HEK293 (cell line): ENCODE measurements at regions not wholly inside any gene's neighbourhood (a gene's known extent, or its start where the extent isn't known, plus 50 kb on each side); places are given as distances from the start of the nearest gene placed in this dataset.
A peak's percentile ranks its signal among the peaks of the same experiment; 100 is the strongest.

Source experiments
- CTCF ChIA-PET: fragments of 350-600 bp; formaldehyde crosslinking; extraction: SDS; loops from one replicate; lab custom pipeline; 2021; ENCODE audit warnings: antibody characterized with exemption; lab: Yijun Ruan, JAX
- POLR2A ChIA-PET: fragments of 300-600 bp; formaldehyde crosslinking; extraction: SDS; loops from one replicate; lab custom pipeline; 2020; ENCODE audit warnings: antibody characterized with exemption, inconsistent platforms; lab: Yijun Ruan, JAX
- H3K27ac ChIP-seq: fragments of 200-500 bp; sonication (Bioruptor generic); 2 replicates; pipeline ENCODE4 v1.5.1; 2014; ENCODE audit warnings: low read depth, low read length, control low read depth, inconsistent platforms; ENCODE audit errors: extremely low read depth
- H3K36me3 ChIP-seq, 2 experiments: fragments of 200-500 bp in 1 of 2; sonication (Bioruptor generic) in 1 of 2; 1 replicate in 1 of 2; 2 replicates in 1 of 2; pipeline ENCODE4 v1.5.1; 2014 to 2017; ENCODE audit warnings: inconsistent platforms in 2 of 2, low read length in 2 of 2; ENCODE audit not compliant: control insufficient read depth in 2 of 2, insufficient read depth in 1 of 2
- H3K4me1 ChIP-seq: fragments of 200-500 bp; sonication (Bioruptor generic); 2 replicates; pipeline ENCODE4 v1.5.1; 2014; ENCODE audit warnings: mild to moderate bottlenecking, low read length, inconsistent platforms; ENCODE audit not compliant: control insufficient read depth, insufficient read depth
- H3K4me3 ChIP-seq: 2 replicates; pipeline ENCODE4 v1.5.1; 2011; ENCODE audit warnings: low read depth, mild to moderate bottlenecking, control low read depth, low read length, moderate library complexity
- H3K9me3 ChIP-seq: fragments of 200-500 bp; sonication (Bioruptor generic); 2 replicates; pipeline ENCODE4 v1.5.1; 2014; ENCODE audit warnings: low read depth, low read length, inconsistent platforms; ENCODE audit not compliant: control insufficient read depth, insufficient read depth
- CTCF ChIP-seq: fragments of 450-650 bp; formaldehyde crosslinking; IDR thresholded peaks from 2 replicates; pipeline ENCODE4 v1.5.1; 2016; ENCODE audit warnings: missing biosample characterization, missing genetic modification characterization
- GLIS1 ChIP-seq: fragments of 450-650 bp; formaldehyde crosslinking; IDR thresholded peaks from 2 replicates; pipeline ENCODE4 v1.5.1; 2016; ENCODE audit warnings: missing biosample characterization, missing genetic modification characterization
- GLIS2 ChIP-seq: fragments of 450-650 bp; formaldehyde crosslinking; IDR thresholded peaks from 2 replicates; pipeline ENCODE4 v1.5.1; 2016; ENCODE audit warnings: missing biosample characterization, missing genetic modification characterization
- KLF1 ChIP-seq: fragments of 450-650 bp; formaldehyde crosslinking; IDR thresholded peaks from 2 replicates; pipeline ENCODE4 v1.5.1; 2016; ENCODE audit warnings: missing biosample characterization, missing genetic modification characterization
- MZF1 ChIP-seq: fragments of 450-650 bp; formaldehyde crosslinking; IDR thresholded peaks from 2 replicates; pipeline ENCODE4 v1.5.1; 2017; ENCODE audit warnings: missing biosample characterization, missing genetic modification characterization, borderline replicate concordance
- SCRT1 ChIP-seq: fragments of 450-650 bp; formaldehyde crosslinking; IDR thresholded peaks from 2 replicates; pipeline ENCODE4 v1.5.1; 2016; ENCODE audit warnings: missing biosample characterization, missing genetic modification characterization, borderline replicate concordance
- WT1 ChIP-seq: fragments of 450-650 bp; formaldehyde crosslinking; IDR thresholded peaks from 2 replicates; pipeline ENCODE4 v1.5.1; 2016; ENCODE audit warnings: missing biosample characterization, missing genetic modification characterization
- YY1 ChIP-seq: fragments of 450-650 bp; formaldehyde crosslinking; IDR thresholded peaks from 2 replicates; pipeline ENCODE4 v1.5.1; 2018; ENCODE audit warnings: missing biosample characterization, missing genetic modification characterization
- ZNF132 ChIP-seq: fragments of 450-650 bp; formaldehyde crosslinking; IDR thresholded peaks from 2 replicates; pipeline ENCODE4 v1.5.1; 2017; ENCODE audit warnings: missing biosample characterization, missing genetic modification characterization, borderline replicate concordance
- ZNF140 ChIP-seq: fragments of 450-650 bp; formaldehyde crosslinking; IDR thresholded peaks from 2 replicates; pipeline ENCODE4 v1.5.1; 2016; ENCODE audit warnings: missing biosample characterization, missing genetic modification characterization
- ZNF354C ChIP-seq: fragments of 450-650 bp; formaldehyde crosslinking; IDR thresholded peaks from 2 replicates; pipeline ENCODE4 v1.5.1; 2016; ENCODE audit warnings: missing biosample characterization, missing genetic modification characterization, low read depth, borderline replicate concordance
- ZNF433 ChIP-seq: fragments of 450-650 bp; formaldehyde crosslinking; IDR thresholded peaks from 2 replicates; pipeline ENCODE4 v1.5.1; 2016; ENCODE audit warnings: missing biosample characterization, missing genetic modification characterization, low read depth
- ZNF473 ChIP-seq: fragments of 450-650 bp; formaldehyde crosslinking; IDR thresholded peaks from 2 replicates; pipeline ENCODE4 v1.5.1; 2017; ENCODE audit warnings: missing biosample characterization, missing genetic modification characterization
- ZNF544 ChIP-seq: fragments of 450-650 bp; formaldehyde crosslinking; IDR thresholded peaks from 2 replicates; pipeline ENCODE4 v1.5.0; 2017; ENCODE audit warnings: missing biosample characterization, missing genetic modification characterization
- ZNF561 ChIP-seq: fragments of 450-650 bp; IDR thresholded peaks from 2 replicates; pipeline ENCODE4 v1.5.1; 2018; ENCODE audit warnings: missing biosample characterization, missing genetic modification characterization, borderline replicate concordance
- ZNF596 ChIP-seq: fragments of 450-650 bp; IDR thresholded peaks from 2 replicates; pipeline ENCODE4 v1.5.0; 2018; ENCODE audit warnings: missing biosample characterization, mild to moderate bottlenecking, missing genetic modification characterization, moderate library complexity
- ZNF777 ChIP-seq: fragments of 450-650 bp; formaldehyde crosslinking; IDR thresholded peaks from 2 replicates; pipeline ENCODE4 v1.5.1; 2017; ENCODE audit warnings: missing biosample characterization, missing genetic modification characterization, borderline replicate concordance
- ZSCAN16 ChIP-seq: fragments of 450-650 bp; formaldehyde crosslinking; IDR thresholded peaks from 2 replicates; pipeline ENCODE4 v1.5.1; 2016; ENCODE audit warnings: missing biosample characterization, missing genetic modification characterization

GRCh38 chr12:14279845-14280244 is 85.6 kb upstream of the ATF7IP start:
- Histone ChIP-seq H3K36me3 (no peaks in the 10 kb centered on the region), H3K27ac (no peak overlapping the region), H3K4me3 (no peak overlapping the region), H3K9me3 (no peaks in the 10 kb centered on the region), H3K4me1 (no peaks in the 10 kb centered on the region)
- TF ChIP-seq ZNF132 (tag by site-specific recombination) (no peak), ZNF354C (tag by site-specific recombination) (no peak), ZNF140 (tag by site-specific recombination) (no peak), SCRT1 (tag by site-specific recombination) (no peak), KLF1 (no peak)
- CTCF ChIA-PET = no interaction called here
- POLR2A ChIA-PET = no interaction called here

- Histone ChIP-seq H3K9me3 (no peaks in the 10 kb centered on the region), H3K27ac (no peak overlapping the region), H3K36me3 (no peaks in the 10 kb centered on the region), H3K4me3 (no peak overlapping the region), H3K4me1 (no peaks in the 10 kb centered on the region)
- POLR2A ChIA-PET = no interaction called here
- CTCF ChIA-PET = no interaction called here
- no peak for TF ChIP-seq CTCF
Observed at GRCh38 chr12:14280921-14281320, 84.6 kb upstream of the ATF7IP start.

GRCh38 chr12:14281539-14281938 is 83.9 kb upstream of the ATF7IP start:
- Histone ChIP-seq H3K36me3 (no peaks in the 10 kb centered on the region), H3K27ac (no peak overlapping the region), H3K9me3 (no peaks in the 10 kb centered on the region), H3K4me1 (no peaks in the 10 kb centered on the region), H3K4me3 (no peak overlapping the region)
- TF ChIP-seq ZNF544 (tag by site-specific recombination) (no peak), ZNF433 (tag by site-specific recombination) (no peak), YY1 (tag by site-specific recombination) (no peak), ZNF596 (tag by site-specific recombination) (no peak), ZNF777 (tag by site-specific recombination) (no peak), ZNF473 (tag by site-specific recombination) (no peak), GLIS2 (tag by site-specific recombination) (no peak), ZSCAN16 (tag by site-specific recombination) (no peak), MZF1 (no peak), ZNF354C (tag by site-specific recombination) (no peak), ZNF561 (tag by site-specific recombination) (no peak)
- CTCF ChIA-PET = interaction anchor here (0.6 kb wide), 1 partner anchor 1609 kb away, joined by 3 read pairs; no protein-coding TSS in a partner anchor
- POLR2A ChIA-PET = no interaction called here

- Histone ChIP-seq H3K9me3 (no peaks in the 10 kb centered on the region), H3K4me3 (no peak overlapping the region), H3K36me3 (no peaks in the 10 kb centered on the region), H3K4me1 (no peaks in the 10 kb centered on the region), H3K27ac (no peak overlapping the region)
- ChIA-PET CTCF (interaction anchor here (0.6 to 0.7 kb wide), 2 partner anchors 29 to 83 kb away, joined by 3 read pairs; no protein-coding TSS in a partner anchor), POLR2A (no interaction called here)
- TF ChIP-seq GLIS1 (tag by site-specific recombination) (no peak), WT1 (tag by site-specific recombination) (peak; percentile 32; the same call in 1 of the 2 replicates), SCRT1 (tag by site-specific recombination) (no peak)
Observed at GRCh38 chr12:14283489-14284144, 81.9 kb upstream of the ATF7IP start.
